ENCODE measurements at regions not wholly inside any gene's neighbourhood (a gene's known extent, or its start where the extent isn't known, plus 50 kb on each side); places are given as distances from the start of the nearest gene placed in this dataset.
"Not testable (repeated sequence)": the region's sequence is repeated elsewhere in the genome, so short reads cannot be mapped to it uniquely, and the experiment has no call there.

GRCh38 chr14:77990337-77990736 is 179.8 kb upstream of the NRXN3 start:
- TF ChIP-seq CTCF (IDR thresholded peaks at IDR 0.05; ENCODE audit: insufficient read depth, low read length, severe bottlenecking): no peak
- DNase-seq (ENCODE audit: low read depth): no peak
- Histone ChIP-seq H3K4me3 (ENCODE audit: low read depth, low read length) (no peak overlapping the region), H3K36me3 (ENCODE audit: control insufficient read depth, insufficient read depth, low read length) (no peaks in the 10 kb centered on the region), H3K27me3 (ENCODE audit: control insufficient read depth, insufficient read depth, low read length) (no peaks in the 10 kb centered on the region)
- FAIRE-seq: no peak

- TF ChIP-seq CTCF (IDR thresholded peaks at IDR 0.05; ENCODE audit: insufficient read depth, low read length, severe bottlenecking): peak; percentile 19
- DNase-seq (ENCODE audit: low read depth) (no peak), FAIRE-seq (no peak)
- no peaks in the 10 kb centered on the region for H3K36me3 ChIP-seq (ENCODE audit: control insufficient read depth, insufficient read depth, low read length)
- H3K27me3 ChIP-seq (ENCODE audit: control insufficient read depth, insufficient read depth, low read length): no peaks in the 10 kb centered on the region
- H3K4me3 ChIP-seq (ENCODE audit: low read depth, low read length): no peak overlapping the region
Measured at GRCh38 chr14:77991128-77991772, 178.9 kb upstream of the NRXN3 start.

- no peaks in the 10 kb centered on the region for H3K27me3 ChIP-seq (ENCODE audit: control insufficient read depth, insufficient read depth, low read length)
- no peak for FAIRE-seq
- DNase-seq (ENCODE audit: low read depth): peak; percentile 98
- TF ChIP-seq CTCF (IDR thresholded peaks at IDR 0.05; ENCODE audit: insufficient read depth, low read length, severe bottlenecking): no peak
- H3K36me3 ChIP-seq (ENCODE audit: control insufficient read depth, insufficient read depth, low read length): no peaks in the 10 kb centered on the region
- no peak overlapping the region for H3K4me3 ChIP-seq (ENCODE audit: low read depth, low read length)
Measured at GRCh38 chr14:78005325-78005724, 164.8 kb upstream of the NRXN3 start.

GRCh38 chr14:78007160-78007559 is 163.0 kb upstream of the NRXN3 start:
- Histone ChIP-seq H3K36me3 (ENCODE audit: control insufficient read depth, insufficient read depth, low read length) (no peaks in the 10 kb centered on the region), H3K4me3 (ENCODE audit: low read depth, low read length) (no peak overlapping the region), H3K27me3 (ENCODE audit: control insufficient read depth, insufficient read depth, low read length) (no peaks in the 10 kb centered on the region)
- FAIRE-seq (no peak), DNase-seq (ENCODE audit: low read depth) (peak; percentile 87)
- TF ChIP-seq CTCF (IDR thresholded peaks at IDR 0.05; ENCODE audit: insufficient read depth, low read length, severe bottlenecking): no peak

- no peaks in the 10 kb centered on the region for H3K27me3 ChIP-seq (ENCODE audit: control insufficient read depth, insufficient read depth, low read length)
- FAIRE-seq (peak; percentile 73), DNase-seq (ENCODE audit: low read depth) (peak; percentile 99)
- H3K36me3 ChIP-seq (ENCODE audit: control insufficient read depth, insufficient read depth, low read length): no peaks in the 10 kb centered on the region
- no peak overlapping the region for H3K4me3 ChIP-seq (ENCODE audit: low read depth, low read length)
- no peak for TF ChIP-seq CTCF (IDR thresholded peaks at IDR 0.05; ENCODE audit: insufficient read depth, low read length, severe bottlenecking)
Measured at GRCh38 chr14:78010688-78011087, 159.5 kb upstream of the NRXN3 start.

GRCh38 chr14:78013911-78014310 is 156.3 kb upstream of the NRXN3 start:
- H3K36me3 ChIP-seq (ENCODE audit: control insufficient read depth, insufficient read depth, low read length); DNase-seq (ENCODE audit: low read depth); H3K27me3 ChIP-seq (ENCODE audit: control insufficient read depth, insufficient read depth, low read length); H3K4me3 ChIP-seq (ENCODE audit: low read depth, low read length); FAIRE-seq: not testable (repeated sequence)

All from bronchial epithelial cell (primary cell).